ENCODE measurements at regions not wholly inside any gene's neighbourhood (a gene's known extent, or its start where the extent isn't known, plus 50 kb on each side); places are given as distances from the start of the nearest gene placed in this dataset.

- H3K18ac ChIP-seq (ENCODE audit: low read depth, low read length) = no peak overlapping the region
- H3K9me3 ChIP-seq (ENCODE audit: control insufficient read depth, insufficient read depth, low read length) = peaks cover 5% of the 10 kb centered on the region; the same call in 1 of the 2 replicates
- no peak overlapping the region for H2BK20ac ChIP-seq (ENCODE audit: low read depth, low read length)
- TF ChIP-seq BHLHE40 (IDR thresholded peaks at IDR 0.05; ENCODE audit: low read depth, low read length) = no peak
- TF ChIP-seq RCOR1 (IDR thresholded peaks at IDR 0.05; ENCODE audit: insufficient replicate concordance, low read length) = no peak
- no peak for TF ChIP-seq POLR2A (IDR thresholded peaks at IDR 0.05; ENCODE audit: low read depth, low read length)
- TF ChIP-seq CTCF (conservative IDR thresholded peaks at IDR 0.05; ENCODE audit: low read depth, low read length) = no peak
- no peak for TF ChIP-seq MAZ (IDR thresholded peaks at IDR 0.05; ENCODE audit: borderline replicate concordance, low read depth, low read length)
- BruUV-seq (replicated peaks) = no TSS peak
- no peak overlapping the region for H3K23ac ChIP-seq (ENCODE audit: low read depth, low read length)
- 69 to 100% methylated on average over 2 of the region's 4 CpGs for WGBS, 2 experiments (ENCODE audit: extremely low coverage in 2 of 2, insufficient read length in 1 of 2)
- no peak overlapping the region for H2AK5ac ChIP-seq (ENCODE audit: low read depth, low read length)
- POLR2A ChIA-PET (ENCODE audit: unreplicated experiment) = no interaction called here
- no peak overlapping the region for H3K27ac ChIP-seq (ENCODE audit: insufficient read depth, low read length)
- no peak overlapping the region for H3K14ac ChIP-seq (replicated peaks; ENCODE audit: low read depth, low read length)
- no peak overlapping the region for H3K9ac ChIP-seq (ENCODE audit: low read depth, low read length)
- H4K91ac ChIP-seq (ENCODE audit: insufficient read depth, low read depth, low read length) = no peak overlapping the region
- ATAC-seq (ENCODE audit: low read depth) = no peak
- H2AK9ac ChIP-seq (replicated peaks; ENCODE audit: low read depth, low read length, poor library complexity) = no peak overlapping the region
- no peak overlapping the region for H2BK5ac ChIP-seq (ENCODE audit: low read depth, low read length, poor library complexity, severe bottlenecking)
- H3K27me3 ChIP-seq (ENCODE audit: control insufficient read depth, insufficient read depth, low read length) = no peaks in the 10 kb centered on the region
- H2BK15ac ChIP-seq (ENCODE audit: low read depth, low read length) = no peak overlapping the region
- no peaks in the 10 kb centered on the region for H3K79me1 ChIP-seq (ENCODE audit: low read depth in 1 of 2, low read length in 2 of 2)
- dilution Hi-C loops (cut with HindIII; ENCODE audit: low sequenced_read_pairs, unreplicated experiment) (no loop called here), in situ Hi-C loops (cut with MboI; ENCODE audit: low sequenced_read_pairs) (no loop called here), intact Hi-C loops (cut with micrococcal nuclease) (loop anchor here (2.0 kb wide), 1 partner anchor 21 kb away; no protein-coding TSS in a partner anchor)
- H3K4me1 ChIP-seq (ENCODE audit: control insufficient read depth, insufficient read depth, low read length) = no peaks in the 10 kb centered on the region
- H3K36me3 ChIP-seq (ENCODE audit: control insufficient read depth, insufficient read depth, low read length) = no peaks in the 10 kb centered on the region
- no peak overlapping the region for H4K5ac ChIP-seq (ENCODE audit: low read depth, low read length)
- H2BK120ac ChIP-seq (ENCODE audit: low read depth, low read length) = no peak overlapping the region
- H3K4me2 ChIP-seq (ENCODE audit: low read depth, low read length) = no peak overlapping the region
- no peak overlapping the region for H3K56ac ChIP-seq (ENCODE audit: extremely low read depth, insufficient read depth, low read length)
- H3K4ac ChIP-seq (ENCODE audit: low read depth, low read length) = no peak overlapping the region
- CTCF ChIA-PET = no interaction called here
- H3K4me3 ChIP-seq (ENCODE audit: insufficient read depth, low read depth, low read length) = no peak overlapping the region
- H2AFZ ChIP-seq (replicated peaks; ENCODE audit: low read length, poor library complexity) = no peak overlapping the region
- H3K9me1 ChIP-seq (ENCODE audit: insufficient read depth, low read length) = no peaks in the 10 kb centered on the region
- no peak for DNase-seq
- H4K20me1 ChIP-seq (ENCODE audit: insufficient read depth, low read length) = no peaks in the 10 kb centered on the region
- no peak overlapping the region for H4K8ac ChIP-seq (ENCODE audit: low read depth in 2 of 2, low read length in 2 of 2)
Measured at GRCh38 chrX:5122181-5122678, 1106.4 kb downstream of the NLGN4X start.

Data from IMR-90 (cell line).